ENCODE measurements at regions not wholly inside any gene's neighbourhood (a gene's known extent, or its start where the extent isn't known, plus 50 kb on each side); places are given as distances from the start of the nearest gene placed in this dataset.

DNA sequence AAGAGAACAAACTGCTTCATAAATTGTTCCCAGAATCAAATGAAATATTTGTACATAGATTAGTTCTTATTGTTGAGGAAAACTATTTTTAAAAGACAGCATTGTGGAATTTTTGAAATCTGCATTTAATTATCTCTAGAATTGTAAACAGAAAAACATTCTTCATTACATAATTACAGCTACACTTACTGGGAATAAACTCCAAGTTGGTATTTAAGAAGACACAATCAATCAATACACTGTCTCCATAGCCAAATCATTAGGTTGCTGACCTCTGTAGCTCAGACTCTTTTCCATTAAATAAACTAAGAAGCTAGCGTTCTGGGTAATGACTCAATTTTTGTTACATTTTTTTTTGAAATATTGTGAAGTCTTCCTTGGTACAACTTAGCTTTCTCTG lies 70.2 kb upstream of the PIEZO2 start:
- no peak overlapping the region for H3K4me3 ChIP-seq
- DNase-seq (no peak), ATAC-seq (no peak)
- intact Hi-C loops (cut with DNase I): no loop called here
- no peak for TF ChIP-seq CTCF (IDR thresholded peaks at IDR 0.05)
- peaks cover 0 to 7% (median 0%) of the 10 kb centered on the region in 7 donors for H3K27me3 ChIP-seq
- H3K27ac ChIP-seq: no peak overlapping the region
- no peaks in the 10 kb centered on the region for H3K36me3 ChIP-seq
- WGBS, 2 donors: 87 to 88% methylated on average over 1 of the region's 1 CpG
- H3K9me3 ChIP-seq: no peaks in the 10 kb centered on the region
- H3K4me1 ChIP-seq: no peaks in the 10 kb centered on the region

GRCh38 chr18:11215216-11215615 lies 65.8 kb upstream of the PIEZO2 start:
- TF ChIP-seq CTCF (IDR thresholded peaks at IDR 0.05): no peak
- DNase-seq (no peak), ATAC-seq (no peak)
- Histone ChIP-seq H3K9me3 (no peaks in the 10 kb centered on the region), H3K27ac (no peak overlapping the region), H3K27me3 (peaks cover 0 to 7% (median 0%) of the 10 kb centered on the region in 7 donors), H3K4me3 (no peak overlapping the region), H3K4me1 (peaks cover 0 to 3% (median 0%) of the 10 kb centered on the region in 9 donors), H3K36me3 (no peaks in the 10 kb centered on the region)
- intact Hi-C loops (cut with DNase I): no loop called here
- 34 to 36% methylated on average over 4 of the region's 4 CpGs for WGBS, 2 donors

- no peaks in the 10 kb centered on the region for H3K9me3 ChIP-seq
- no peak for ATAC-seq
These were observed 54.7 kb upstream of the PIEZO2 start for GRCh38 chr18:11204020-11204419.

DNA sequence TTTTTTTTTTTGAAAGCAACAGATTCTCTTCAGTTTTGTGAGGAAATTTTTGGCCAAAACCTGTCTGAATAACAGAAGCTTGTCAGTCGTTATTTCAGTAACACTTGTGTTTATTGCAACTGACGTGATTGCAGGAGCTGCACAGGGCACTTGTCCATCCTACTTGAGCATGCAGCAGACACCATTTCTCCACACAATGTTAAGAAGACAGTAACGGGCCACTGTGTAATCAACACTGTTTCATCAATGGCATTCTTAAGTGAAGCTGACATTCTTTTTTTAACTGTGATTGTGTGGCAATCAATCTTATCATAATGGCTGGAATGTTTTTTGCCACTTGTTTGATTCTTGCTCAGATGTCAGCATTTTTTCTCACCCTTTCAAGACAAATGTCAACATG lies 50.1 kb upstream of the PIEZO2 start:
- H3K36me3 ChIP-seq: no peaks in the 10 kb centered on the region
- intact Hi-C loops (cut with DNase I): no loop called here
- TF ChIP-seq CTCF (IDR thresholded peaks at IDR 0.05): no peak
- H3K27ac ChIP-seq: no peak overlapping the region
- 53 to 55% methylated on average over 3 of the region's 3 CpGs for WGBS, 2 donors
- H3K27me3 ChIP-seq: peaks cover 0 to 10% (median 4%) of the 10 kb centered on the region in 7 donors
- H3K4me1 ChIP-seq: no peaks in the 10 kb centered on the region
- no peak for ATAC-seq
- no peak overlapping the region for H3K4me3 ChIP-seq
- no peaks in the 10 kb centered on the region for H3K9me3 ChIP-seq
- DNase-seq: no peak

More at GRCh38 chr18:11204020-11204419, 54.7 kb upstream of the PIEZO2 start:
- TF ChIP-seq CTCF (IDR thresholded peaks at IDR 0.05): no peak
- no peaks in the 10 kb centered on the region for H3K4me1 ChIP-seq
- H3K27me3 ChIP-seq: peaks cover 0 to 10% (median 4%) of the 10 kb centered on the region in 7 donors
- no peak overlapping the region for H3K27ac ChIP-seq
- WGBS, 2 donors: 76 to 79% methylated on average over 3 of the region's 3 CpGs
- no peaks in the 10 kb centered on the region for H3K36me3 ChIP-seq
- intact Hi-C loops (cut with DNase I): no loop called here
- no peak for DNase-seq
- H3K4me3 ChIP-seq: no peak overlapping the region

Data from heart right ventricle (tissue), 16 donors.